ENCODE measurements at regions not wholly inside any gene's neighbourhood (a gene's known extent, or its start where the extent isn't known, plus 50 kb on each side); places are given as distances from the start of the nearest gene placed in this dataset.

GRCh38 chr6:44671333-44671732 lies 283.8 kb downstream of the CDC5L start:
- TF ChIP-seq, protein P1, sequence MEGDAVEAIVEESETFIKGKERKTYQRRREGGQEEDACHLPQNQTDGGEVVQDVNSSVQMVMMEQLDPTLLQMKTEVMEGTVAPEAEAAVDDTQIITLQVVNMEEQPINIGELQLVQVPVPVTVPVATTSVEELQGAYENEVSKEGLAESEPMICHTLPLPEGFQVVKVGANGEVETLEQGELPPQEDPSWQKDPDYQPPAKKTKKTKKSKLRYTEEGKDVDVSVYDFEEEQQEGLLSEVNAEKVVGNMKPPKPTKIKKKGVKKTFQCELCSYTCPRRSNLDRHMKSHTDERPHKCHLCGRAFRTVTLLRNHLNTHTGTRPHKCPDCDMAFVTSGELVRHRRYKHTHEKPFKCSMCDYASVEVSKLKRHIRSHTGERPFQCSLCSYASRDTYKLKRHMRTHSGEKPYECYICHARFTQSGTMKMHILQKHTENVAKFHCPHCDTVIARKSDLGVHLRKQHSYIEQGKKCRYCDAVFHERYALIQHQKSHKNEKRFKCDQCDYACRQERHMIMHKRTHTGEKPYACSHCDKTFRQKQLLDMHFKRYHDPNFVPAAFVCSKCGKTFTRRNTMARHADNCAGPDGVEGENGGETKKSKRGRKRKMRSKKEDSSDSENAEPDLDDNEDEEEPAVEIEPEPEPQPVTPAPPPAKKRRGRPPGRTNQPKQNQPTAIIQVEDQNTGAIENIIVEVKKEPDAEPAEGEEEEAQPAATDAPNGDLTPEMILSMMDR (IDR thresholded peaks at IDR 0.05) = no peak
- no peak for TF ChIP-seq FOXJ3 (CRISPR knock-in tag; IDR thresholded peaks at IDR 0.05)
- no peak for TF ChIP-seq EZH2phosphoT487 (IDR thresholded peaks at IDR 0.05; ENCODE audit: borderline replicate concordance, low read depth)
- TF ChIP-seq EP300 (IDR thresholded peaks at IDR 0.05; ENCODE audit: borderline replicate concordance in 1 of 2, low read depth in 1 of 2, low read length in 1 of 2) = no peak
- TF ChIP-seq, protein P2, sequence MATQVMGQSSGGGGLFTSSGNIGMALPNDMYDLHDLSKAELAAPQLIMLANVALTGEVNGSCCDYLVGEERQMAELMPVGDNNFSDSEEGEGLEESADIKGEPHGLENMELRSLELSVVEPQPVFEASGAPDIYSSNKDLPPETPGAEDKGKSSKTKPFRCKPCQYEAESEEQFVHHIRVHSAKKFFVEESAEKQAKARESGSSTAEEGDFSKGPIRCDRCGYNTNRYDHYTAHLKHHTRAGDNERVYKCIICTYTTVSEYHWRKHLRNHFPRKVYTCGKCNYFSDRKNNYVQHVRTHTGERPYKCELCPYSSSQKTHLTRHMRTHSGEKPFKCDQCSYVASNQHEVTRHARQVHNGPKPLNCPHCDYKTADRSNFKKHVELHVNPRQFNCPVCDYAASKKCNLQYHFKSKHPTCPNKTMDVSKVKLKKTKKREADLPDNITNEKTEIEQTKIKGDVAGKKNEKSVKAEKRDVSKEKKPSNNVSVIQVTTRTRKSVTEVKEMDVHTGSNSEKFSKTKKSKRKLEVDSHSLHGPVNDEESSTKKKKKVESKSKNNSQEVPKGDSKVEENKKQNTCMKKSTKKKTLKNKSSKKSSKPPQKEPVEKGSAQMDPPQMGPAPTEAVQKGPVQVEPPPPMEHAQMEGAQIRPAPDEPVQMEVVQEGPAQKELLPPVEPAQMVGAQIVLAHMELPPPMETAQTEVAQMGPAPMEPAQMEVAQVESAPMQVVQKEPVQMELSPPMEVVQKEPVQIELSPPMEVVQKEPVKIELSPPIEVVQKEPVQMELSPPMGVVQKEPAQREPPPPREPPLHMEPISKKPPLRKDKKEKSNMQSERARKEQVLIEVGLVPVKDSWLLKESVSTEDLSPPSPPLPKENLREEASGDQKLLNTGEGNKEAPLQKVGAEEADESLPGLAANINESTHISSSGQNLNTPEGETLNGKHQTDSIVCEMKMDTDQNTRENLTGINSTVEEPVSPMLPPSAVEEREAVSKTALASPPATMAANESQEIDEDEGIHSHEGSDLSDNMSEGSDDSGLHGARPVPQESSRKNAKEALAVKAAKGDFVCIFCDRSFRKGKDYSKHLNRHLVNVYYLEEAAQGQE (IDR thresholded peaks at IDR 0.05; ENCODE audit: low read depth, low read length) = no peak
- no peak for TF ChIP-seq CHD2 (IDR thresholded peaks at IDR 0.05; ENCODE audit: low read length, partially characterized antibody)
- no peak for TF ChIP-seq POLR2AphosphoS5 (IDR thresholded peaks at IDR 0.05; ENCODE audit: low read depth, low read length)

Measured in SK-N-SH (cell line).